IMR-90 (cell line): ENCODE measurements at regions not wholly inside any gene's neighbourhood (a gene's known extent, or its start where the extent isn't known, plus 50 kb on each side); places are given as distances from the start of the nearest gene placed in this dataset.

ENCODE experiments used
- ATAC-seq: fragments of 200-7000 bp; cut with Tn5 transposase; 2 replicates; pipeline ENCODE4 v1.9.1; 2020; ENCODE audit warnings: low read depth, mild to moderate bottlenecking, moderate library complexity
- BruUV-seq: library from RNA; stranded (reverse); fragments of 400-500 nt; replicated peaks from 2 replicates; lab custom pipeline; 2021; lab: Mats Ljungman, UMichigan
- CTCF ChIA-PET: fragments of 300-600 bp; formaldehyde crosslinking; extraction: SDS; loops from one replicate; lab custom pipeline; 2021; ENCODE audit warnings: antibody characterized with exemption; lab: Yijun Ruan, JAX
- POLR2A ChIA-PET: fragments of 300-600 bp; sonication (Branson Sonifier 250); formaldehyde crosslinking; loops from one replicate; lab custom pipeline; 2022; ENCODE audit warnings: antibody characterized with exemption; ENCODE audit not compliant: unreplicated experiment; lab: Charles Lee
- DNase-seq: peaks from one replicate; pipeline ENCODE4 v3.0.0; 2013
- H2AFZ ChIP-seq: replicated peaks from 2 replicates; pipeline ENCODE3; 2013; ENCODE audit warnings: low read length, mild to moderate bottlenecking; ENCODE audit not compliant: poor library complexity
- H2AK5ac ChIP-seq: 2 replicates; pipeline ENCODE4 v1.6.1; 2013; ENCODE audit warnings: low read depth, low read length, inconsistent platforms
- H2AK9ac ChIP-seq: replicated peaks from 2 replicates; pipeline ENCODE3; 2013; ENCODE audit warnings: mild to moderate bottlenecking, low read depth, low read length, moderate library complexity; ENCODE audit not compliant: poor library complexity
- H2BK120ac ChIP-seq: 2 replicates; pipeline ENCODE4 v1.6.1; 2013; ENCODE audit warnings: low read depth, low read length, inconsistent platforms
- H2BK15ac ChIP-seq: 3 replicates; pipeline ENCODE4 v1.6.1; 2013; ENCODE audit warnings: low read depth, low read length, inconsistent platforms
- H2BK20ac ChIP-seq: 2 replicates; pipeline ENCODE4 v1.6.1; 2013; ENCODE audit warnings: low read depth, mild to moderate bottlenecking, inconsistent platforms, low read length, moderate library complexity
- H2BK5ac ChIP-seq: 2 replicates; pipeline ENCODE4 v1.6.1; 2013; ENCODE audit warnings: mild to moderate bottlenecking, low read depth, low read length, inconsistent platforms; ENCODE audit not compliant: poor library complexity, severe bottlenecking
- H3K14ac ChIP-seq: replicated peaks from 2 replicates; pipeline ENCODE4 v1.6.1; 2013; ENCODE audit warnings: low read depth, low read length, inconsistent platforms
- H3K18ac ChIP-seq: 2 replicates; pipeline ENCODE4 v1.6.1; 2013; ENCODE audit warnings: low read depth, low read length, control low read depth
- H3K23ac ChIP-seq: 2 replicates; pipeline ENCODE4 v1.6.1; 2013; ENCODE audit warnings: low read depth, low read length, inconsistent platforms
- H3K27ac ChIP-seq: 2 replicates; pipeline ENCODE4 v1.5.1; 2013; ENCODE audit warnings: mild to moderate bottlenecking, control low read depth, low read length; ENCODE audit not compliant: insufficient read depth
- H3K27me3 ChIP-seq: 2 replicates; pipeline ENCODE4 v1.6.1; 2013; ENCODE audit warnings: low read length; ENCODE audit not compliant: control insufficient read depth, insufficient read depth
- H3K36me3 ChIP-seq: 2 replicates; pipeline ENCODE4 v1.6.1; 2013; ENCODE audit warnings: low read length, mixed read lengths; ENCODE audit not compliant: control insufficient read depth, insufficient read depth
- H3K4ac ChIP-seq: 2 replicates; pipeline ENCODE4 v1.6.1; 2013; ENCODE audit warnings: low read depth, low read length, inconsistent platforms
- H3K4me1 ChIP-seq: 2 replicates; pipeline ENCODE4 v1.6.1; 2013; ENCODE audit warnings: low read length, mixed read lengths; ENCODE audit not compliant: control insufficient read depth, insufficient read depth
- H3K4me2 ChIP-seq: 2 replicates; pipeline ENCODE4 v1.6.1; 2013; ENCODE audit warnings: low read depth, mild to moderate bottlenecking, control low read depth, low read length, moderate library complexity
- H3K4me3 ChIP-seq: 2 replicates; pipeline ENCODE4 v1.5.1; 2013; ENCODE audit warnings: low read depth, mild to moderate bottlenecking, control low read depth, low read length, moderate library complexity; ENCODE audit not compliant: insufficient read depth
- H3K56ac ChIP-seq: 2 replicates; pipeline ENCODE4 v1.6.1; 2013; ENCODE audit warnings: low read length, inconsistent platforms; ENCODE audit not compliant: insufficient read depth; ENCODE audit errors: extremely low read depth
- H3K79me1 ChIP-seq, 2 experiments: 2 replicates each; pipeline ENCODE4 v1.6.1; 2013; ENCODE audit warnings: low read length in 2 of 2, inconsistent platforms in 1 of 2, low read depth in 1 of 2
- H3K9ac ChIP-seq: 2 replicates; pipeline ENCODE4 v1.6.1; 2013; ENCODE audit warnings: low read depth, low read length, control low read depth
- H3K9me1 ChIP-seq: 2 replicates; pipeline ENCODE4 v1.6.1; 2013; ENCODE audit warnings: low read length, inconsistent platforms; ENCODE audit not compliant: insufficient read depth
- H3K9me3 ChIP-seq: 2 replicates; pipeline ENCODE4 v1.6.1; 2013; ENCODE audit warnings: low read length; ENCODE audit not compliant: control insufficient read depth, insufficient read depth
- H4K20me1 ChIP-seq: 2 replicates; pipeline ENCODE4 v1.6.1; 2013; ENCODE audit warnings: low read length, inconsistent platforms; ENCODE audit not compliant: insufficient read depth
- H4K5ac ChIP-seq: 2 replicates; pipeline ENCODE4 v1.6.1; 2013; ENCODE audit warnings: mild to moderate bottlenecking, low read depth, low read length, control low read depth
- H4K8ac ChIP-seq, 2 experiments: 2 replicates each; pipeline ENCODE4 v1.6.1; 2013; ENCODE audit warnings: low read depth in 2 of 2, low read length in 2 of 2, control low read depth in 1 of 2, inconsistent platforms in 1 of 2
- H4K91ac ChIP-seq: 2 replicates; pipeline ENCODE4 v1.6.1; 2013; ENCODE audit warnings: low read depth, low read length, inconsistent platforms; ENCODE audit not compliant: insufficient read depth
- ELK1 ChIP-seq: fragments of 150-350 bp; IDR thresholded peaks from 2 replicates; pipeline ENCODE4 v1.6.1; 2016; ENCODE audit warnings: low read depth, mild to moderate bottlenecking, low read length, moderate library complexity, borderline replicate concordance
- MXI1 ChIP-seq: IDR thresholded peaks from 2 replicates; pipeline ENCODE4 v1.6.1; 2012; ENCODE audit warnings: low read depth, mild to moderate bottlenecking, low read length, moderate library complexity, borderline replicate concordance
- POLR2A ChIP-seq: IDR thresholded peaks from 2 replicates; pipeline ENCODE4 v1.6.1; 2012; ENCODE audit warnings: mild to moderate bottlenecking, low read depth, low read length
- RAD21 ChIP-seq: IDR thresholded peaks from 2 replicates; pipeline ENCODE4 v1.6.1; 2012; ENCODE audit warnings: low read length, improper control_type of control experiment
- RCOR1 ChIP-seq: IDR thresholded peaks from 2 replicates; pipeline ENCODE4 v1.6.1; 2012; ENCODE audit warnings: mild to moderate bottlenecking, low read length, improper control_type of control experiment; ENCODE audit not compliant: insufficient replicate concordance
- WGBS, 2 experiments: methylation state at CpG; one replicate each; pipeline versions ENCODE4 v1.1.5 to v1.1.7; 2013; ENCODE audit warnings: missing lambda C conversion rate in 2 of 2; ENCODE audit not compliant: insufficient read length in 1 of 2; ENCODE audit errors: extremely low coverage in 2 of 2; 5-methylcytosine and 5-hydroxymethylcytosine counted together
- dilution Hi-C: fragments of 300-500 bp; cut with HindIII; formaldehyde crosslinking; loops from one replicate; pipeline ENCODE4 v1.14.3; 2018; ENCODE audit warnings: low sequenced_read_pairs; ENCODE audit not compliant: unreplicated experiment
- in situ Hi-C: fragments of 300-500 bp; cut with MboI; formaldehyde crosslinking; loops from 3 replicates; pipeline ENCODE4 v1.14.3; 2019; ENCODE audit warnings: low sequenced_read_pairs, inconsistent platforms, mixed read lengths
- intact Hi-C: fragments of 100-400 bp; cut with micrococcal nuclease; formaldehyde crosslinking; loops from 2 replicates; pipeline ENCODE4 v1.10.0; 2022

- H2BK15ac ChIP-seq, result no peak overlapping the region
- BruUV-seq, result no TSS peak
- no peak overlapping the region for H3K23ac ChIP-seq
- H3K36me3 ChIP-seq, result no peaks in the 10 kb centered on the region
- H4K8ac ChIP-seq, result no peak overlapping the region
- H4K91ac ChIP-seq, result no peak overlapping the region
- H3K4me1 ChIP-seq, result peaks cover 2% of the 10 kb centered on the region; the same call in 1 of the 2 replicates
- WGBS, 2 experiments, result 90% methylated on average over 2 of the region's 5 CpGs; no CpG with 5 or more reads in 1 of the 2 experiments
- H3K56ac ChIP-seq, result no peak overlapping the region
- no peak overlapping the region for H4K5ac ChIP-seq
- no peaks in the 10 kb centered on the region for H3K27me3 ChIP-seq
- H2AFZ ChIP-seq, result no peak overlapping the region
- ChIA-PET CTCF (interaction anchor here (0.7 kb wide), 1 partner anchor 68 kb away, joined by 7 read pairs; no protein-coding TSS in a partner anchor), POLR2A (no interaction called here)
- dilution Hi-C loops (no loop called here), intact Hi-C loops (no loop called here), in situ Hi-C loops (no loop called here)
- no peak overlapping the region for H3K18ac ChIP-seq
- no peak overlapping the region for H3K14ac ChIP-seq
- H2AK5ac ChIP-seq, result no peak overlapping the region
- H3K4ac ChIP-seq, result no peak overlapping the region
- ATAC-seq (no peak), DNase-seq (no peak)
- H2BK20ac ChIP-seq, result no peak overlapping the region
- H4K20me1 ChIP-seq, result no peaks in the 10 kb centered on the region
- no peak overlapping the region for H2AK9ac ChIP-seq
- H3K9me3 ChIP-seq, result no peaks in the 10 kb centered on the region
- H2BK120ac ChIP-seq, result no peak overlapping the region
- H3K4me3 ChIP-seq, result no peak overlapping the region
- H3K9ac ChIP-seq, result no peak overlapping the region
- no peaks in the 10 kb centered on the region for H3K79me1 ChIP-seq
- TF ChIP-seq ELK1 (no peak), POLR2A (no peak), RAD21 (no peak), RCOR1 (no peak), MXI1 (no peak)
- H3K4me2 ChIP-seq, result no peak overlapping the region
- H3K27ac ChIP-seq, result no peak overlapping the region
- no peaks in the 10 kb centered on the region; the same call in 1 of the 2 replicates for H3K9me1 ChIP-seq
- no peak overlapping the region for H2BK5ac ChIP-seq
Measured at GRCh38 chr12:88814779-88815178, 234.5 kb upstream of the KITLG start.
